ENCODE measurements at regions not wholly inside any gene's neighbourhood (a gene's known extent, or its start where the extent isn't known, plus 50 kb on each side); places are given as distances from the start of the nearest gene placed in this dataset.

DNA sequence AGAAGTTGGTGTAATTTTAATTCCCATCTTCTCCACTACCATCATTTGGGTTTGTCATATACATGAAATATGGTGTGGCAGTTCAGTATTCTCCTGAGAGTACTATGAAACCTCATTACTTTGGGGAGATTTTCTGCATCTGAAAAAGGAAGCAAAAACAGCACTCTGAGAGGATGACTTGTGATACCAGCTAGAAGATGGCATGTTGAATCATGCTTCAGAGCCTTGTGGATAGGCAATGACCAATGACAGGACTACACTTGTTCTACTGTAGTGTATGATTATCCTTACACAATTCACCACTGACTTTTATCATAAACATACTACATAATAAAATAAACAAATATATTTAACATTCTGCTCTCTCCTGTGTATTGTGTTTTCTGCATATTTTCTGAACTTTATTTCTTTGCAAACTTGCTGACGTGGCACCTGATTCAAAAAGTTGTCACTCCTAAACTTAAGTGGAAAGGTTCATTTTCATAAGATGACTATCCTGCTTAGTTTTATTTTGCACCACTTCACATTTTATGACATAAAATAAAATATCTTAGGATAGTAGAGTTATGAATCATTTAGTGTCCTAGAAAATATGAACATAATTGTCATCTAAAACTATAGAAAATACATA is 991.3 kb downstream of the FSTL5 start:
- ChIA-PET POLR2A (no interaction called here), CTCF (no interaction called here)
- Histone ChIP-seq H3K4me3 (replicated peaks in 1 of 3; ENCODE audit: insufficient read depth in 1 of 3, low read depth in 1 of 3, low read length in 3 of 3) (no peak overlapping the region), H2AFZ (ENCODE audit: low read depth, low read length) (no peak overlapping the region), H3K9ac (replicated peaks; ENCODE audit: extremely low read depth, insufficient read depth, low read length) (no peak overlapping the region), H3K36me3 (ENCODE audit: control insufficient read depth in 2 of 2, extremely low read depth in 1 of 2, insufficient read depth in 2 of 2, low read length in 2 of 2) (no peaks in the 10 kb centered on the region), H3K27me3 (ENCODE audit: control insufficient read depth in 2 of 2, insufficient read depth in 2 of 2, low read length in 2 of 2) (no peaks in the 10 kb centered on the region), H3K27ac (ENCODE audit: insufficient read depth, low read depth, low read length) (no peak overlapping the region), H4K20me1 (replicated peaks; ENCODE audit: control insufficient read depth, extremely low read depth, insufficient read depth, low read length) (no peaks in the 10 kb centered on the region), H3K4me1 (ENCODE audit: control insufficient read depth, extremely low read depth, insufficient read depth, low read length) (no peaks in the 10 kb centered on the region), H3K9me3 (replicated peaks; ENCODE audit: control insufficient read depth, insufficient read depth, low read length) (no peaks in the 10 kb centered on the region), H3K79me2 (ENCODE audit: control insufficient read depth, insufficient read depth, low read length) (no peaks in the 10 kb centered on the region), H3K9me1 (replicated peaks; ENCODE audit: control insufficient read depth, extremely low read depth, insufficient read depth, low read length) (no peaks in the 10 kb centered on the region), H3K4me2 (ENCODE audit: insufficient read depth, low read length) (no peak overlapping the region)
- no peak for DNase-seq (ENCODE audit: low read depth, low spot score)
- FAIRE-seq: no peak
- dilution Hi-C loops (cut with MboI; ENCODE audit: extremely low pct_ligation_motif_present, low sequenced_read_pairs): no loop called here
- BruUV-seq (replicated peaks): no TSS peak
- intact Hi-C loops (cut with micrococcal nuclease): no loop called here
- TF ChIP-seq POLR2AphosphoS5 (IDR thresholded peaks at IDR 0.05; ENCODE audit: insufficient read depth, low read depth, low read length): no peak
- TF ChIP-seq GATA2 (IDR thresholded peaks at IDR 0.05; ENCODE audit: insufficient read depth, insufficient read length, low read depth, low read length): no peak
- TF ChIP-seq MYC (IDR thresholded peaks at IDR 0.05; ENCODE audit: low read depth, low read length): no peak
- no peak for TF ChIP-seq POLR2A (IDR thresholded peaks at IDR 0.05; ENCODE audit: low read depth, low read length)
- TF ChIP-seq FOS (IDR thresholded peaks at IDR 0.05; ENCODE audit: borderline replicate concordance, insufficient read depth, low read length): no peak
- TF ChIP-seq, protein P1, sequence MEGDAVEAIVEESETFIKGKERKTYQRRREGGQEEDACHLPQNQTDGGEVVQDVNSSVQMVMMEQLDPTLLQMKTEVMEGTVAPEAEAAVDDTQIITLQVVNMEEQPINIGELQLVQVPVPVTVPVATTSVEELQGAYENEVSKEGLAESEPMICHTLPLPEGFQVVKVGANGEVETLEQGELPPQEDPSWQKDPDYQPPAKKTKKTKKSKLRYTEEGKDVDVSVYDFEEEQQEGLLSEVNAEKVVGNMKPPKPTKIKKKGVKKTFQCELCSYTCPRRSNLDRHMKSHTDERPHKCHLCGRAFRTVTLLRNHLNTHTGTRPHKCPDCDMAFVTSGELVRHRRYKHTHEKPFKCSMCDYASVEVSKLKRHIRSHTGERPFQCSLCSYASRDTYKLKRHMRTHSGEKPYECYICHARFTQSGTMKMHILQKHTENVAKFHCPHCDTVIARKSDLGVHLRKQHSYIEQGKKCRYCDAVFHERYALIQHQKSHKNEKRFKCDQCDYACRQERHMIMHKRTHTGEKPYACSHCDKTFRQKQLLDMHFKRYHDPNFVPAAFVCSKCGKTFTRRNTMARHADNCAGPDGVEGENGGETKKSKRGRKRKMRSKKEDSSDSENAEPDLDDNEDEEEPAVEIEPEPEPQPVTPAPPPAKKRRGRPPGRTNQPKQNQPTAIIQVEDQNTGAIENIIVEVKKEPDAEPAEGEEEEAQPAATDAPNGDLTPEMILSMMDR (IDR thresholded peaks at IDR 0.05; ENCODE audit: extremely low read depth in 1 of 2, insufficient read depth in 1 of 2, low read depth in 1 of 2, low read length in 2 of 2): no peak
- TF ChIP-seq JUN (IDR thresholded peaks at IDR 0.05; ENCODE audit: borderline replicate concordance, insufficient read depth, insufficient read length, low read depth): no peak
- TF ChIP-seq EZH2 (IDR thresholded peaks at IDR 0.05; ENCODE audit: borderline replicate concordance, low read depth, low read length, severe bottlenecking): no peak

Measured in endothelial cell of umbilical vein (primary cell).